H9 (cell line): ENCODE measurements at regions not wholly inside any gene's neighbourhood (a gene's known extent, or its start where the extent isn't known, plus 50 kb on each side); places are given as distances from the start of the nearest gene placed in this dataset.

Source experiments
- DNase-seq: peaks from one replicate; pipeline ENCODE4 v3.0.0-alpha.2; 2017
- H2AFZ ChIP-seq: one replicate; pipeline ENCODE4 v1.6.1; 2013; ENCODE audit warnings: mild to moderate bottlenecking, low read length, control low read depth, moderate library complexity
- H2AK5ac ChIP-seq: 2 replicates; pipeline ENCODE4 v1.6.1; 2013; ENCODE audit warnings: low read length, control low read depth, mixed read lengths; ENCODE audit not compliant: insufficient read length
- H2BK120ac ChIP-seq: one replicate; pipeline ENCODE4 v1.6.1; 2013; ENCODE audit warnings: low read depth, mild to moderate bottlenecking, low read length, control low read depth, inconsistent platforms; ENCODE audit not compliant: poor library complexity, severe bottlenecking
- H2BK12ac ChIP-seq: 2 replicates; pipeline ENCODE4 v1.6.1; 2013; ENCODE audit warnings: low read length, control low read depth, mixed read lengths, low read depth; ENCODE audit not compliant: insufficient read length
- H2BK15ac ChIP-seq: 2 replicates; pipeline ENCODE4 v1.6.1; 2013; ENCODE audit warnings: low read depth, low read length, control low read depth
- H2BK20ac ChIP-seq: one replicate; pipeline ENCODE4 v1.6.1; 2013; ENCODE audit warnings: low read depth, mild to moderate bottlenecking, low read length, control low read depth, inconsistent platforms; ENCODE audit not compliant: poor library complexity, severe bottlenecking
- H2BK5ac ChIP-seq: 2 replicates; pipeline ENCODE4 v1.6.1; 2013; ENCODE audit warnings: low read length, control low read depth, mixed read lengths; ENCODE audit not compliant: insufficient read length
- H3K14ac ChIP-seq: 2 replicates; pipeline ENCODE4 v1.6.1; 2013; ENCODE audit warnings: low read length, control low read depth; ENCODE audit not compliant: insufficient read depth
- H3K18ac ChIP-seq: 2 replicates; pipeline ENCODE4 v1.6.1; 2013; ENCODE audit warnings: low read depth, mild to moderate bottlenecking, mixed read lengths, low read length, control low read depth; ENCODE audit not compliant: insufficient read length
- H3K23ac ChIP-seq: 2 replicates; pipeline ENCODE4 v1.6.1; 2013; ENCODE audit warnings: low read length, control low read depth, mixed read lengths, low read depth; ENCODE audit not compliant: insufficient read length
- H3K23me2 ChIP-seq: 2 replicates; pipeline ENCODE4 v1.6.1; 2013; ENCODE audit warnings: low read depth, mild to moderate bottlenecking, mixed read lengths, low read length, control low read depth; ENCODE audit not compliant: insufficient read length, poor library complexity, severe bottlenecking
- H3K27ac ChIP-seq: 2 replicates; pipeline ENCODE4 v1.5.1; 2013; ENCODE audit warnings: low read length, control low read depth, mixed read lengths, low read depth; ENCODE audit not compliant: insufficient read length
- H3K27me3 ChIP-seq: 2 replicates; pipeline ENCODE4 v1.6.1; 2013; ENCODE audit warnings: low read length, control low read depth, inconsistent platforms; ENCODE audit not compliant: insufficient read depth
- H3K4ac ChIP-seq: 2 replicates; pipeline ENCODE4 v1.6.1; 2013; ENCODE audit warnings: low read depth, mild to moderate bottlenecking, control low read depth, inconsistent platforms, low read length, moderate library complexity
- H3K4me1 ChIP-seq: 2 replicates; pipeline ENCODE4 v1.6.1; 2013; ENCODE audit warnings: low read length, control low read depth, inconsistent platforms; ENCODE audit not compliant: insufficient read depth
- H3K4me2 ChIP-seq: 2 replicates; pipeline ENCODE4 v1.6.1; 2013; ENCODE audit warnings: low read length, control low read depth, mixed read lengths; ENCODE audit not compliant: insufficient read length, insufficient read depth
- H3K56ac ChIP-seq: 2 replicates; pipeline ENCODE4 v1.6.1; 2013; ENCODE audit warnings: low read depth, mild to moderate bottlenecking, mixed read lengths, low read length, control low read depth; ENCODE audit not compliant: insufficient read length
- H3K79me1 ChIP-seq: 2 replicates; pipeline ENCODE4 v1.6.1; 2013; ENCODE audit warnings: low read depth, mild to moderate bottlenecking, moderate library complexity, low read length, control low read depth, inconsistent platforms; ENCODE audit not compliant: insufficient read depth, poor library complexity, severe bottlenecking
- H3K79me2 ChIP-seq: 2 replicates; pipeline ENCODE4 v1.6.1; 2013; ENCODE audit warnings: low read length, control low read depth, inconsistent platforms; ENCODE audit not compliant: insufficient read depth
- H3K9ac ChIP-seq: 2 replicates; pipeline ENCODE4 v1.6.1; 2013; ENCODE audit warnings: low read length, control low read depth, mixed read lengths; ENCODE audit not compliant: insufficient read length; ENCODE audit errors: extremely low read depth
- H3K9me3 ChIP-seq: one replicate; pipeline ENCODE4 v1.6.1; 2013; ENCODE audit warnings: low read depth, low read length, inconsistent platforms; ENCODE audit not compliant: control insufficient read depth
- H3T11ph ChIP-seq: one replicate; pipeline ENCODE4 v1.6.1; 2013; ENCODE audit warnings: mild to moderate bottlenecking, low read length, control low read depth, inconsistent platforms
- H4K20me1 ChIP-seq: one replicate; pipeline ENCODE4 v1.6.1; 2013; ENCODE audit not compliant: control insufficient read depth, insufficient read length, insufficient read depth
- H4K5ac ChIP-seq: 2 replicates; pipeline ENCODE4 v1.6.1; 2013; ENCODE audit warnings: low read depth, mild to moderate bottlenecking, mixed read lengths, low read length, control low read depth; ENCODE audit not compliant: insufficient read length
- H4K8ac ChIP-seq: replicated peaks from 2 replicates; pipeline ENCODE4 v1.6.1; 2013; ENCODE audit warnings: low read length, control low read depth, mixed read lengths, low read depth; ENCODE audit not compliant: insufficient read length
- H4K91ac ChIP-seq: 2 replicates; pipeline ENCODE4 v1.6.1; 2013; ENCODE audit warnings: low read depth, mild to moderate bottlenecking, moderate library complexity, mixed read lengths, low read length, control low read depth; ENCODE audit not compliant: insufficient read length
- H3K27ac Mint-ChIP-seq, 3 experiments: 2 replicates in 2 of 3; 3 replicates in 1 of 3; pipeline ENCODE4 v1.8.0; 2020 to 2021; ENCODE audit warnings: mixed read lengths in 3 of 3, mild to moderate bottlenecking in 1 of 3, moderate library complexity in 1 of 3
- H3K27me3 Mint-ChIP-seq: 2 replicates; pipeline ENCODE4 v1.8.0; 2021; ENCODE audit warnings: low read depth, mild to moderate bottlenecking, moderate library complexity, mixed read lengths
- H3K36me3 Mint-ChIP-seq, 3 experiments: 2 replicates in 2 of 3; 3 replicates in 1 of 3; pipeline ENCODE4 v1.8.0; 2020 to 2021; ENCODE audit warnings: low read depth in 3 of 3, mixed read lengths in 3 of 3; ENCODE audit not compliant: insufficient read depth in 1 of 3
- H3K4me1 Mint-ChIP-seq, 2 experiments: 2 replicates each; pipeline ENCODE4 v1.8.0; 2020; ENCODE audit warnings: mixed read lengths in 2 of 2
- H3K4me3 Mint-ChIP-seq, 2 experiments: 2 replicates in 1 of 2; 3 replicates in 1 of 2; pipeline ENCODE4 v1.8.0; 2020 to 2021; ENCODE audit warnings: mild to moderate bottlenecking in 2 of 2, mixed read lengths in 2 of 2, moderate library complexity in 1 of 2
- H3K9me3 Mint-ChIP-seq, 2 experiments: 2 replicates in 1 of 2; 3 replicates in 1 of 2; pipeline ENCODE4 v1.8.0; 2020; ENCODE audit warnings: mild to moderate bottlenecking in 2 of 2, mixed read lengths in 2 of 2, moderate library complexity in 1 of 2
- WGBS: extraction: QIAGEN DNeasy Blood & Tissue Kit; methylation state at CpG from one replicate; pipeline ENCODE4 v1.1.7; 2013; ENCODE audit warnings: missing lambda C conversion rate, low lambda C conversion rate, mixed read lengths; ENCODE audit not compliant: insufficient read length; ENCODE audit errors: extremely low coverage; 5-methylcytosine and 5-hydroxymethylcytosine counted together
- TF ChIP-seq, protein P1 (sequence below): fragments of 200-600 bp; sonication (generic); conservative IDR thresholded peaks from 3 replicates; pipeline ENCODE4 v1.8.0; 2021; ENCODE audit warnings: antibody characterized with exemption, mild to moderate bottlenecking

DNA sequence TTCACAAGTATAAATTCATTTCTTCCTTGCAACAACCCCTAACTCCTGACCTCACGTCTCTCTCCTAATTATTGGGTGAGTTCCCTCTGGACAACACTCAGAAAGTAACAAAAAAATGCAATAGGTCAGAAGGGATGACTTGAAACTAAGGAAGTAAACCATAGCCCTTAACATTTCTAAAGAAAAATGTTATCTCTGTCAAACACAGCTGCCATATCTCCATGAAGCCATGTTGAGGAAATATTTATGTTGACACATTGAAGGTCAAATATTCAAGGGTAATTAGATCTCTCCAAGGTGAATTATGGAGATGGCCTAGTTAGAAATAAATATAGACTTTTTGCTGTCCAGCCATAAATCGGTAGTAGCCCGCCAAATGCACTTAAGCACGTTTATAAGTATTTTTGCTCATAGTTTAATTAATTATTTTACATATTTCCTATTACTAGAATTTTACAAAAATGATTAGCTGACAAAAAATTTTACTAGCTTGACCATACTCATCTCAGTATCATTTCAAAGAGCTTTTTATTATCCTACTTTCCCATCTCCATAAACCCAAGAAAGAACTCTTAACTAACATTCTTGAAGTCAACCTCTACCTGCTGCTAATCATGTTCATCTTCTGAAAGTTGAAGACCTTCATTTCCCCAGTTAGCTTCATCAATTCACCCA is 160.1 kb upstream of the PKN2 start:
- Histone ChIP-seq H3K4me2 (no peak overlapping the region), H3K56ac (no peak overlapping the region), H2AK5ac (no peak overlapping the region), H3K14ac (no peak overlapping the region), H2BK5ac (no peak overlapping the region), H2BK20ac (no peak overlapping the region), H2AFZ (no peak overlapping the region), H4K91ac (no peak overlapping the region), H4K8ac (no peak overlapping the region), H2BK120ac (no peak overlapping the region), H3K9me3 (no peaks in the 10 kb centered on the region), H3K79me2 (no peaks in the 10 kb centered on the region), H3K9ac (no peak overlapping the region), H3K23me2 (no peaks in the 10 kb centered on the region), H3K79me1 (no peaks in the 10 kb centered on the region), H2BK12ac (no peak overlapping the region), H2BK15ac (no peak overlapping the region), H3K4ac (no peak overlapping the region), H3K23ac (no peak overlapping the region), H4K5ac (no peak overlapping the region), H3K27me3 (no peaks in the 10 kb centered on the region), H3K4me1 (peaks cover 2% of the 10 kb centered on the region; the same call in 1 of the 2 replicates), H3T11ph (no peak overlapping the region), H3K18ac (no peak overlapping the region), H3K27ac (no peak overlapping the region), H4K20me1 (no peaks in the 10 kb centered on the region)
- no peaks in the 10 kb centered on the region for H3K36me3 Mint-ChIP-seq
- no peak overlapping the region for H3K4me3 Mint-ChIP-seq
- TF ChIP-seq, protein P1, sequence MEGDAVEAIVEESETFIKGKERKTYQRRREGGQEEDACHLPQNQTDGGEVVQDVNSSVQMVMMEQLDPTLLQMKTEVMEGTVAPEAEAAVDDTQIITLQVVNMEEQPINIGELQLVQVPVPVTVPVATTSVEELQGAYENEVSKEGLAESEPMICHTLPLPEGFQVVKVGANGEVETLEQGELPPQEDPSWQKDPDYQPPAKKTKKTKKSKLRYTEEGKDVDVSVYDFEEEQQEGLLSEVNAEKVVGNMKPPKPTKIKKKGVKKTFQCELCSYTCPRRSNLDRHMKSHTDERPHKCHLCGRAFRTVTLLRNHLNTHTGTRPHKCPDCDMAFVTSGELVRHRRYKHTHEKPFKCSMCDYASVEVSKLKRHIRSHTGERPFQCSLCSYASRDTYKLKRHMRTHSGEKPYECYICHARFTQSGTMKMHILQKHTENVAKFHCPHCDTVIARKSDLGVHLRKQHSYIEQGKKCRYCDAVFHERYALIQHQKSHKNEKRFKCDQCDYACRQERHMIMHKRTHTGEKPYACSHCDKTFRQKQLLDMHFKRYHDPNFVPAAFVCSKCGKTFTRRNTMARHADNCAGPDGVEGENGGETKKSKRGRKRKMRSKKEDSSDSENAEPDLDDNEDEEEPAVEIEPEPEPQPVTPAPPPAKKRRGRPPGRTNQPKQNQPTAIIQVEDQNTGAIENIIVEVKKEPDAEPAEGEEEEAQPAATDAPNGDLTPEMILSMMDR = no peak
- no peaks in the 10 kb centered on the region for H3K9me3 Mint-ChIP-seq
- peaks cover 3 to 5% of the 10 kb centered on the region in 2 experiments; a peak in 3 of 4 replicates for H3K4me1 Mint-ChIP-seq
- H3K27ac Mint-ChIP-seq = no peak overlapping the region
- no CpG with 5 or more reads among the region's 4 CpGs for WGBS
- no peaks in the 10 kb centered on the region for H3K27me3 Mint-ChIP-seq
- DNase-seq = no peak
